ENCODE measurements at regions not wholly inside any gene's neighbourhood (a gene's known extent, or its start where the extent isn't known, plus 50 kb on each side); places are given as distances from the start of the nearest gene placed in this dataset.

GRCh38 chr12:98062464-98063245, 452.7 kb upstream of the TMPO start:
- no peak for DNase-seq (ENCODE audit: low spot score)

- no peak for DNase-seq (ENCODE audit: low spot score)
Observed at GRCh38 chr12:98064501-98064900, 450.9 kb upstream of the TMPO start.

GRCh38 chr12:98067795-98068194, 447.6 kb upstream of the TMPO start:
- no peak for DNase-seq (ENCODE audit: low spot score)

- DNase-seq (ENCODE audit: low spot score), result no peak
Observed at GRCh38 chr12:98073610-98074009, 441.8 kb upstream of the TMPO start.

GRCh38 chr12:98074286-98074685, 441.1 kb upstream of the TMPO start:
- no peak for DNase-seq (ENCODE audit: low spot score)

GRCh38 chr12:98084391-98084790, 431.0 kb upstream of the TMPO start:
- no peak for DNase-seq (ENCODE audit: low spot score)

GRCh38 chr12:98085046-98085755, 430.2 kb upstream of the TMPO start:
- no peak for DNase-seq (ENCODE audit: low spot score)

- DNase-seq (ENCODE audit: low spot score), result no peak
Observed at GRCh38 chr12:98090731-98091130, 424.7 kb upstream of the TMPO start.

GRCh38 chr12:98096436-98096835, 419.0 kb upstream of the TMPO start:
- no peak for DNase-seq (ENCODE audit: low spot score)

GRCh38 chr12:98106031-98106683, 409.2 kb upstream of the TMPO start:
- DNase-seq (ENCODE audit: low spot score), result no peak

- no peak for DNase-seq (ENCODE audit: low spot score)
Observed at GRCh38 chr12:98109266-98109665, 406.1 kb upstream of the TMPO start.

- no peak for DNase-seq (ENCODE audit: low spot score)
Observed at GRCh38 chr12:98110536-98110935, 404.9 kb upstream of the TMPO start.

GRCh38 chr12:98113548-98113947, 401.8 kb upstream of the TMPO start:
- no peak for DNase-seq (ENCODE audit: low spot score)

- DNase-seq (ENCODE audit: low spot score), result no peak
Observed at GRCh38 chr12:98121963-98122362, 393.4 kb upstream of the TMPO start.

GRCh38 chr12:98123021-98123461, 392.3 kb upstream of the TMPO start:
- no peak for DNase-seq (ENCODE audit: low spot score)

GRCh38 chr12:98126637-98127335, 388.6 kb upstream of the TMPO start:
- DNase-seq (ENCODE audit: low spot score), result no peak

- DNase-seq (ENCODE audit: low spot score), result no peak
Observed at GRCh38 chr12:98127336-98127679, 388.1 kb upstream of the TMPO start.

GRCh38 chr12:98127854-98128253, 387.5 kb upstream of the TMPO start:
- DNase-seq (ENCODE audit: low spot score), result no peak

GRCh38 chr12:98136544-98136943, 378.8 kb upstream of the TMPO start:
- no peak for DNase-seq (ENCODE audit: low spot score)

GRCh38 chr12:98137278-98137677, 378.1 kb upstream of the TMPO start:
- no peak for DNase-seq (ENCODE audit: low spot score)

- no peak for DNase-seq (ENCODE audit: low spot score)
Observed at GRCh38 chr12:98144953-98145352, 370.4 kb upstream of the TMPO start.

GRCh38 chr12:98146043-98146442, 369.3 kb upstream of the TMPO start:
- no peak for DNase-seq (ENCODE audit: low spot score)

GRCh38 chr12:98146487-98146886, 368.9 kb upstream of the TMPO start:
- no peak for DNase-seq (ENCODE audit: low spot score)
